ENCODE measurements at regions not wholly inside any gene's neighbourhood (a gene's known extent, or its start where the extent isn't known, plus 50 kb on each side); places are given as distances from the start of the nearest gene placed in this dataset.

- intact Hi-C loops (cut with DNase I) = no loop called here
Observed at GRCh38 chr12:13444076-13444475, 247.6 kb downstream of the EMP1 start.

GRCh38 chr12:13443498-13443897, 247.0 kb downstream of the EMP1 start:
- no peaks in the 10 kb centered on the region for H3K36me3 ChIP-seq (replicated peaks in 1 of 2)
- TF ChIP-seq CTCF (IDR thresholded peaks at IDR 0.05) = no peak
- no peak for TF ChIP-seq POLR2A (IDR thresholded peaks at IDR 0.05)

More at GRCh38 chr12:13444076-13444475, 247.6 kb downstream of the EMP1 start:
- no peak for DNase-seq
- Histone ChIP-seq H3K4me3 (no peak overlapping the region), H3K36me3 (replicated peaks in 1 of 2) (no peaks in the 10 kb centered on the region), H3K27ac (no peak overlapping the region), H3K4me1 (replicated peaks in 1 of 2) (no peaks in the 10 kb centered on the region), H3K27me3 (no peaks in the 10 kb centered on the region), H3K9me3 (replicated peaks in 1 of 3) (peaks cover 0 to 5% (median 0%) of the 10 kb centered on the region in 3 donors)
- 74 to 84% (median 84%) methylated on average over 4 of the region's 4 CpGs for WGBS, 4 donors
- no peak for TF ChIP-seq CTCF (IDR thresholded peaks at IDR 0.05)
- no peak for TF ChIP-seq POLR2A (IDR thresholded peaks at IDR 0.05)

GRCh38 chr12:13443028-13443427, 246.5 kb downstream of the EMP1 start:
- H3K36me3 ChIP-seq (replicated peaks in 1 of 2) = no peaks in the 10 kb centered on the region
- H3K4me1 ChIP-seq (replicated peaks in 1 of 2) = no peaks in the 10 kb centered on the region
- H3K27ac ChIP-seq = no peak overlapping the region
- peaks cover 0 to 5% (median 0%) of the 10 kb centered on the region in 3 donors for H3K9me3 ChIP-seq (replicated peaks in 1 of 3)
- TF ChIP-seq POLR2A (IDR thresholded peaks at IDR 0.05) (no peak), CTCF (IDR thresholded peaks at IDR 0.05) (no peak)
- no peak overlapping the region for H3K4me3 ChIP-seq
- WGBS, 4 donors = 71 to 90% (median 76%) methylated on average over 2 of the region's 2 CpGs
- DNase-seq = no peak
- intact Hi-C loops (cut with DNase I) = no loop called here
- H3K27me3 ChIP-seq = no peaks in the 10 kb centered on the region

More at GRCh38 chr12:13443498-13443897, 247.0 kb downstream of the EMP1 start:
- peaks cover 0 to 5% (median 0%) of the 10 kb centered on the region in 3 donors for H3K9me3 ChIP-seq (replicated peaks in 1 of 3)
- DNase-seq = no peak
- H3K4me1 ChIP-seq (replicated peaks in 1 of 2) = no peaks in the 10 kb centered on the region
- no peaks in the 10 kb centered on the region for H3K27me3 ChIP-seq
- H3K27ac ChIP-seq = no peak overlapping the region
- H3K4me3 ChIP-seq = no peak overlapping the region
- intact Hi-C loops (cut with DNase I) = no loop called here

GRCh38 chr12:13442457-13442856, 245.9 kb downstream of the EMP1 start:
- no peaks in the 10 kb centered on the region for H3K36me3 ChIP-seq (replicated peaks in 1 of 2)
- H3K27me3 ChIP-seq = no peaks in the 10 kb centered on the region
- intact Hi-C loops (cut with DNase I) = no loop called here
- no peak overlapping the region for H3K27ac ChIP-seq
- 75 to 92% (median 80%) methylated on average over 1 of the region's 1 CpG for WGBS, 4 donors
- H3K9me3 ChIP-seq (replicated peaks in 1 of 3) = peaks cover 0 to 5% (median 0%) of the 10 kb centered on the region in 3 donors
- TF ChIP-seq CTCF (IDR thresholded peaks at IDR 0.05) (no peak), POLR2A (IDR thresholded peaks at IDR 0.05) (no peak)
- H3K4me3 ChIP-seq = no peak overlapping the region
- no peaks in the 10 kb centered on the region for H3K4me1 ChIP-seq (replicated peaks in 1 of 2)
- no peak for DNase-seq
